GM12873 (cell line): ENCODE measurements at regions not wholly inside any gene's neighbourhood (a gene's known extent, or its start where the extent isn't known, plus 50 kb on each side); places are given as distances from the start of the nearest gene placed in this dataset.

Experiments used
- TF ChIP-seq, protein P1 (sequence below): IDR thresholded peaks from 2 replicates; pipeline ENCODE4 v1.5.1; 2012; ENCODE audit warnings: low read depth, mild to moderate bottlenecking, moderate library complexity, low read length, control low read depth; ENCODE audit not compliant: insufficient read depth; ENCODE audit errors: missing control alignments

DNA sequence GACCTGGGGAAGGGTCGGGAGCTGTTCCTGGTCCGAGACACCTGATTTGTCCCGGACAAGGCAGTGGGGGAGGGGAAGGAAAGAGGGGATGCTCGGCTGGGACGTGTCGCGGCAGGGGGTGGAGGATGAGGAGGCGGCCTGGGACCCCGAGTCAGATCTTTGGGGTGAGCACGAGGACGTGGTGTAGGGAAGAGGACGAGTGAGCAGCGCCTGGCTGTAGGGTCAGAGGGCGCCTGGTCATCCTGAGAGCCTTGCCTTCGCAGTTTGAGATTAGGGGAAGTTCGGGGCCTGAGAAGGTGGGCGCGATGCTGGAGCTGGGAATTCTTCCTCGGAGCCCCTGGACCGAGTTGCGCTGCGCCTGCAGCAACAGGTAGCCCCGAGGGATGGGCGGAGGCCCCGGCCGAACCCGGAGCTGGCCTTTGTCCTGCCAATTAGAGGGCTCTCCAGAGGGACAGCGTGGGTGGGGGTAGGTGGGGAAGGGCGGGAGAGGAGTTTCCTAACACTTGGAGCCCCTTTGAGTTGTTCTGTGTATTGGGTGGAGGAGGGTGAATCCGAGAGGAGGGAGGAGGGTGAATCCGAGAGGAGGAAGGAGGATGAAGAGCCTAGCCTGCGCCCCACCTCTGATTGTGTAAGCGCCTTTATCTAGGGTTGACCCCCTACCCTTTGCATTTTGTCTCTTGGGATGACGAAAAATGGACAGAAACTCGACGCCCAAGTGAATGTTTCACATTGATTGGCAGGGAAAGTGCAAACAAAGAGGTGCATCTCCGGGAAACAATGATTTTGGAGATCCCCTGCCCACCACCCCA lies 72.0 kb downstream of the SOX4 start:
- TF ChIP-seq, protein P1, sequence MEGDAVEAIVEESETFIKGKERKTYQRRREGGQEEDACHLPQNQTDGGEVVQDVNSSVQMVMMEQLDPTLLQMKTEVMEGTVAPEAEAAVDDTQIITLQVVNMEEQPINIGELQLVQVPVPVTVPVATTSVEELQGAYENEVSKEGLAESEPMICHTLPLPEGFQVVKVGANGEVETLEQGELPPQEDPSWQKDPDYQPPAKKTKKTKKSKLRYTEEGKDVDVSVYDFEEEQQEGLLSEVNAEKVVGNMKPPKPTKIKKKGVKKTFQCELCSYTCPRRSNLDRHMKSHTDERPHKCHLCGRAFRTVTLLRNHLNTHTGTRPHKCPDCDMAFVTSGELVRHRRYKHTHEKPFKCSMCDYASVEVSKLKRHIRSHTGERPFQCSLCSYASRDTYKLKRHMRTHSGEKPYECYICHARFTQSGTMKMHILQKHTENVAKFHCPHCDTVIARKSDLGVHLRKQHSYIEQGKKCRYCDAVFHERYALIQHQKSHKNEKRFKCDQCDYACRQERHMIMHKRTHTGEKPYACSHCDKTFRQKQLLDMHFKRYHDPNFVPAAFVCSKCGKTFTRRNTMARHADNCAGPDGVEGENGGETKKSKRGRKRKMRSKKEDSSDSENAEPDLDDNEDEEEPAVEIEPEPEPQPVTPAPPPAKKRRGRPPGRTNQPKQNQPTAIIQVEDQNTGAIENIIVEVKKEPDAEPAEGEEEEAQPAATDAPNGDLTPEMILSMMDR = no peak

DNA sequence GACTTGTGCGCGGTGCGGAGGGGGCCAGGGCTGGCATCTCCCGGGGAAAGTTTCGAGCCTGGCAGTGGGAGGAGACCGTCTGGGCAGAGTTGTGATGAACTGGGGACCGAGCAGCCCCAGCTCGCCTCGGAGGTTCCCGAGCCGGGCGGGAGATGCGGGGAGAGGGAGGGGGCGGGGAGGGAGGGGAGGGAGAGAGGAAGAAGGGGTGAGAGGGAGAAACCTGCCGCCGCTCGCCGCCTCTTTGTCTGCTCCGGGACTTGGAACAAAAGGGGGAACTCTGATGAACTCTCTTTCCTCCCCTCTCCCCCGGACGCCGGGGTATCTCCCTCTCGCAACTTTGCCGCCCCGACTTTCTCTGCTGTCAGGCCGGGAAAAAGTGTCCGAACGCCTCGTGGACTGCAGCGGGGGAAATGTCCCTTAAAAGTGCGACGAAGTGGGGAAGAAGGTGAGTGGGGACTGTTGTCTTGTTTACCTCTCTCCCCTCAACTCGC lies 72.7 kb downstream of the SOX4 start:
- TF ChIP-seq, protein P1 = no peak

DNA sequence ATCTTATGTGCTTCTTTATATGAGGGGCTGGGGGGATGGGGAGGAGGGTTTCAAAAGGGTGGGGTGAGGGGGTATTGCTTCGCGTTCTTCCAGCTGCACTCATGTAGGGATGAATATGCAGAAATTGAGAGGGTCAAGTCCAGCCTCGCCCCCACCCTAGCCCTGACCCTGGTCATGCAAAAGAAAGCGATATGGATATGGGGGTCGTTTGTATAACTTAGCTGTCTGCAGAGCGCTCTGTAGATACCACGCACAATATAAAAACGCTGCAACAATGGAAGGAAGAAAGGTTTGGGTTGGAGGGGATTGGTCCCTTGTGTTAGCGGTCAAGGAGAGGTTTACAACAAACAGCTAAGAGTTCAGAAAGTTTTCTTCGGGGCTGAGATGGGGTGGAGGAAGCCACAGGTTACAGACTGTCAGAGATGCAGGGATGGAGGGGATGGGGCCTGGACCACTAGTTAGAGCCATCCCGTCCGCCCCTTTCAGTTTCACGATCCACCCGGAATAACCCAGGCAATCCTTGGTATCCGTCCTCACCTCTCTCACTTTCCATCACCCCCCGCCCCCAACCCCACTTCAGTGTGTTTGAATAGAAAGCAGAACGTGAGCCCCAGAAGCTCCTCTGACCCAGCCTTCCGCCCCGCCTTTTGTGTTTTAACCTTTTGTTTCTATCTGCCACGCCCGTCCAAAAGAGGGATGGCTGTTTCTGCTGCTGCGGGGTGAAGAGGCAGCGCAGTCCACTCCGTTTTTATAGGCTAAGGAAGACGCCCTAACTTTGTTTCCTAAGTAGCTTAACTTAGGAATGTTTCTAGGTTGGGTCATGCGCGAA lies 73.5 kb downstream of the SOX4 start:
- TF ChIP-seq, protein P1 = no peak

DNA sequence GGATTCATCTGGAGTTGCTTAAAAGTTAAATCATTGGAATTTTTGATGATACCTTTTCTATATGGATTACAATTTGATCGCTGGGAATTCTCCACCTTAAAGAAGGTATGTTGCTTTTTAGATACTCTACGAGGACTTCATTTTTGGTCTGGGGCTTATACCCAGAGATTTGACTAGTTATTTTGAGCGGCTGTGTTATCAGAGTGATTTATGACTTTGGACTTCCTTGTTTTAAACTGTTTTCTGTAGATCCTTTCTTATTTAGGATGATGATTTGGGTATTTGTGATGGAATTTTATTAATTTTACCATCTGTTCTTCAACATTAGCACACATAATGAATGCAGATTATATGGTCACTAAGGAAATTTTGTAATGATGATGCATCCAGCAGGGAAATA lies 75.2 kb downstream of the SOX4 start:
- TF ChIP-seq, protein P1 = no peak

DNA sequence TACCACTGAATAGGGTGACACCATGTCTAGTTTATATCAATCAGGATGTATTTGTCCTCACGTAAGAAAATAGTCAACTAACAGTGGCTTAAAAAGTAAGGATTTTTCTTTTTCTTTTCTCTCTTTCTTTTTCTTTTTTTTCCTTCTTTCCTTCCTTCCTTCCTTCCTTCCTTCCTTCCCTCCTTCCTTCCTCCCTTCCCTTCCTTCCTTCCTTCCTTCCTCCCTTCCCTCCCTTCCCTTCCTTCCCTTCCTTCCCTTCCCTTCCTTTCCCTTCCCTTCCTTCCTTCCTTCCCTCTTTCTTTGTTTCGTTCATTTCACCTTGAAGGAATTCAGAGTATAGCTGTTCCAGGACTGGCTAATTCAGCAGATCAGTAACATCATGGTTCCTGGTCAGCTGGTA lies 83.2 kb downstream of the SOX4 start:
- TF ChIP-seq, protein P1 = no peak

DNA sequence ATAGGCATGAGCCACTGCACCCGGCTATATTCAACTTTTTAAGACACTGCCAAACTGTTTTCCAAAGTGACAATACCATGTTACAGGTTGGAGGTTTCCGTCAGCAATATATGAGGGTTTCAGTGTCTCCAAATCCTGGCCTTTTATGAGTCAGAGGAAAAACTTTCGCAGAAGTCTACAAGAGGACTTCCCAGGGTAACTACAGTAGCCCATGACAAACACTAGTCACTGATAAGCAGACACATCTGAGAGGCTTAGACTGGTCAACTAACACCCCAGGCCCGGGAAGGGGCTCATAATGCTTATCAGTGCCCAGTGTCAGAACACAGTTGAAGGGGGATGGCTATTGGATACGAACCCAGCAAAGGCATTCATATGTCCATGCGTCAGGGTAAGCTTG lies 85.4 kb downstream of the SOX4 start:
- TF ChIP-seq, protein P1 = no peak

DNA sequence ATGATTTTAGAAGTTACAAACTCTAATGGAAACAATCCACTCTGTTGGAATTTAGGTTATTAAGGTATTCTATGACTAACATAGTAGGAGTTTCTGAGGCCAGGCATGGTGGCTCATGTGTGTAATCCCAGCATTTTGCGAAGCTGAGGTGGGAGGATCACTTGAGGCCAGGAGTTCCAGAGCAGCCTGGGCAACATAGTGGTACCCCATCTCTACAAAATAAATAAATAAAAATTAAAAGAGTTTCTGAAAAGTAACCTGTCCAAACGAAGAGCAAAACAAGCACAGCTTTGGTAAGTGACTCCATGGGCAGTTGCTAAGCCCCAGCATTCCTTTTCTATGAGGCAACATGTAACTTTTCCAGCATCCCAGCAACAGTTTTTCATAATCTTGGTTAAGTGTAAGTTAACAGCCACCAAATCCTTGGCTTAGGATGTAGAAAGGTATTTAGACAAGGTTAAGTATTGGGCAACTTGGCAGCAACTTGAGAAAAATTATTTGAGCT lies 86.3 kb downstream of the SOX4 start:
- TF ChIP-seq, protein P1 = no peak
